Fibroblast of skin of left biceps (primary cell): ENCODE measurements at regions not wholly inside any gene's neighbourhood (a gene's known extent, or its start where the extent isn't known, plus 50 kb on each side); places are given as distances from the start of the nearest gene placed in this dataset.
"Not testable (repeated sequence)": the region's sequence is repeated elsewhere in the genome, so short reads cannot be mapped to it uniquely, and the experiment has no call there.

ENCODE experiments used
- DNase-seq, 2 experiments: peaks; one replicate each; pipeline ENCODE4 v3.0.0-alpha.2; 2013; ENCODE audit warnings: low read depth in 2 of 2

DNA sequence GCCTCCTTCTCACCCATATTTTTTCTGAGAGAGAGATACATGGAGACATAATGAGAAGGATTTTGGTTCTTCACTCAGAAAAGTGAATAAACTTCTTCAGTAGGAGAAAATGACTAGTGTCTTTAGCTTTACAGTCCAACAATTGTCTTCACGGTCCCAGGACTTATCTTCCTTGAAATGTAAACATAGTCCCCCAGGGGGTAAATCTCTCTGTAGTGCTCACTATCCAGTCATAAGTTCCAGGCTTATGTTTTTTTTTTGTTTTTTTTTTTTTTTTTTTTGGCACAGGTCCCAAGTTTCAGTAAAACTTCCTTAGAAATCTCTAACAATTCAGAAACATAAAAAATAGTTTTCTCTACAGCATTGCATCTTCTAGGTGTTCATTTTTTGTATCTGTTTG, 890.2 kb upstream of the B3GALT2 start:
- DNase-seq, result peak; percentile 5 to 6

- DNase-seq, result no peak
Measured at GRCh38 chr1:194073833-194074232, 887.4 kb upstream of the B3GALT2 start.

GRCh38 chr1:194071205-194071604, 884.8 kb upstream of the B3GALT2 start:
- no peak for DNase-seq

- DNase-seq, result no peak
Measured at GRCh38 chr1:194069831-194070218, 883.4 kb upstream of the B3GALT2 start.

GRCh38 chr1:194069168-194069830, 882.9 kb upstream of the B3GALT2 start:
- no peak for DNase-seq

- no peak for DNase-seq
Measured at GRCh38 chr1:194068446-194069167, 882.2 kb upstream of the B3GALT2 start.

DNA sequence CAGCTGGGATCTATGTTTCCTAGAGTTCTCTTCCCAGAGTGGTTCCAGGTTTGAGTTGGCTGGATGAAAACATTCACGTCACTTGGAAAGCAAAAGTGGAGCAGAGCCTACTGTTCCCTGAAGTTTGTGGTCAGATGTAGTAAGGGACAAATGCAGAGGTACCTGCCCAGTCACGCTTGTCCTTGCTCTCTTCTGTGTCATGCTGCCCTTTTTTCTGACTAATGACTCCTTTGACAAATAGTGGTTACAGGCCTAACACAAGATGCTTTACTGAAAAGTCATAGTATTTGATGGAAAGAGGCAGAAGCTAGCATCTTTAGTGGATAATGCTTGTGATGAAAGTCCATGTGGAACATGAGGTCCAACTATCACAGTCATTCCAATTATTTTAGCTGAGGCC, 881.4 kb upstream of the B3GALT2 start:
- DNase-seq, result no peak

DNA sequence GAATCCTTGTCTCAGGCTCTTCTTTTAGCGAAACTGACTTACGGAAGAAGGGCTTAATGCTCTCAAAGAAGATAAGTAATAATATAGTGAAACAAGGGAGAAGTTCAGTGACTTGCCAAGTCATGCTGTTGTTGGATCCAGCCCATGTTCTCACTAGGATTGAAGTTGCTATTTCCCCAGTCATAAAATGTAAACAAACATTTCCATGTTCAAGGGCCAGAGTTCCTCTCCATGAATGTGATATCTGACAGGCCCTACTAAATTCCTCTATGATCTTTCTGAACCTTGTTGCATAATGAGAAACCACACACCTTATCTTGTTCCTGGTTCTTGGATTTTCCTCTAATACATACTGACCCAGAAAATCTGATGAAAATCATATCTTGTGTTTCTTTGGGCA, 876.5 kb upstream of the B3GALT2 start:
- no peak for DNase-seq

GRCh38 chr1:194062526-194062925, 876.1 kb upstream of the B3GALT2 start:
- DNase-seq, result no peak

DNA sequence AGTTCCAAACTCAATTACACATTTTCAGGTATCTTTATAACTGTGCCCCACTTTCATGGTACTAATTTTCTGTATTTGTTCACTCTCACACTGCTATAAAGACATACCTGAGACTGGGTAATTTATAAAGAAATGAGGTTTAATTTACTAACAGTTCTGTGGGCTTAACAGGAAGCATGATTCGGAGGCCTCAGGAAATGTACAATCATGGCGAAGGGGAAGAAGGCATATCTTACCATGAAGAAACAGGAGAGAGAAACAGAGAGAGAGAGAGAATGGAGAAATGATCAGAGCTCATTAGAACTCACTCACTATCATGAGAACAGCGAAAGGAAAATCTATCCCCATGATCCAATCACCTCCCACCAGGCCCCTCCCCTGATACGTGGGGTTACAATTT, 874.1 kb upstream of the B3GALT2 start:
- no peak for DNase-seq

DNA sequence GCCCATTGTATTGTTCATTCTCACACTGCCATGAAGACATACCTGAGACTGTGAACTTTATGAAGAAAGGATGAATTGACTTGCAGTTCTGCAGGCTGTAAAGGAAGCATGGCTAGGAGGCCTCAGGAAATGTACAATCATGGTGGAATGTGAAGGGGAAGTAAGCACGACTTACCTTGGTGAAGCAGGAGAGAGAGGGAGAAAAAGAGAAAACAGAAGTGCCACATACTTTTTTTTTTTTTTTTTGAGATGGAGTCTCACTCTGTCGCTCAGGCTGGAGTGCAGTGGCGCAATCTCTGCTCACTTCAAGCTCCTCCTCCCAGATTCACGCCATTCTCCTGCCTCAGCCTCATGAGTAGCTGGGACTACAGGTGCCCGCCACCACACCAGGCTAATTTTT, 871.9 kb upstream of the B3GALT2 start:
- DNase-seq, result not testable (repeated sequence)

GRCh38 chr1:194056169-194056568, 869.8 kb upstream of the B3GALT2 start:
- no peak for DNase-seq

GRCh38 chr1:194055536-194055935, 869.1 kb upstream of the B3GALT2 start:
- DNase-seq, result no peak

DNA sequence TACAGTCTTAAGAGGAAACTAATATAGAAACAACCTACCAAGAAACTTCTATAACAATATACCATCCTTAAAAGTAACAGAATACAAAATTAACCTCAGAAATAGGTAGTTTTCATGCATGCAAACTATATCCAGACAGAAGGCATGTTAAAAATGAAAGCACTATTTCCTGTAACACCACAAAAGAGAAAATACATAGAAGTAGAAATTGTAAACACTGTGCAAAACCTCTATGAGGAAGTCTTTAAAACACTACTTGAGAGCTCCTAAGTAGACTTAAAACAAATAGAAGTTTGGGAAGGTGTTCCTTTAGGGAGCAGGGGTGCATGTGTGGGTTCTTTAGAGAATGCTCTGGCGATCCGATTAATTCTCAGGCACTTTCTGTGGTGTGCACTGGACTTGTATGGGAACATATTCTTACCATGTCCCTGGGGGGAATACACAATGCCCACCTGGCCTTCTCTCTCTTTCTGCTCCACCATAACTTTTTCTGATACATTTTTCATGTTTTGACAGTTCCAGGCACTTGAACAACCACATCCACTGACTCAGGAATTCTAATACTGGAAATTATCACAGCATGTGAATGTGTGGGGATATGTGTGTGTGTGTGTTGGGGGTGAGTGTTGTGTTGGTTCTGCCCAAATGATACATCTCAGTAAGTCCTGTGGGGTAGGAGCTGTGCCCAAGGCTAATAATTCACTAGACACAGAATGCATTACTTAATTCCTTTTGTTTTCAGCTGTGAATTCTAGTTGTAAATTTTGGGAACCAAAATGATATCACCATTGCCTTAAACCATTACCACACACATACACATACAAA, 866.3 kb upstream of the B3GALT2 start:
- no peak for DNase-seq

DNA sequence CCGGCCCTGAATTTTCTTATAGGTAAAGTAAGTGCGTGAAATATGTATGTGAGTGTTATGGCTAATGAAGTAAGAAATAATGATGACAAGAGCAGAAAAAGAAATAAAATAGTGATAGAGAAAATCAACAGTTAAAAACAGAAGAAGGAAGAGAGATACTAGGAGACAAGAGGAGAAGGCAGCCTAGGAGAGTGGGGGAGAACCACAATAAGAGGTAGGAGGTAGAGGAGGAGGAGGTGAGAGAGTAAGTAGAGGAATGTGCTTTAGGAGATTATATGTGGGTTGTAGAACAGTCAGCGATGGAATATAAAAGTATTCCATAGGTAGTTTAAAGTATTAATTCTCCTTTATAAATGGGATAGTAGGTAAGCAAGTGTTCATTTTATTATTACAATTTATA, 861.5 kb upstream of the B3GALT2 start:
- no peak for DNase-seq

DNA sequence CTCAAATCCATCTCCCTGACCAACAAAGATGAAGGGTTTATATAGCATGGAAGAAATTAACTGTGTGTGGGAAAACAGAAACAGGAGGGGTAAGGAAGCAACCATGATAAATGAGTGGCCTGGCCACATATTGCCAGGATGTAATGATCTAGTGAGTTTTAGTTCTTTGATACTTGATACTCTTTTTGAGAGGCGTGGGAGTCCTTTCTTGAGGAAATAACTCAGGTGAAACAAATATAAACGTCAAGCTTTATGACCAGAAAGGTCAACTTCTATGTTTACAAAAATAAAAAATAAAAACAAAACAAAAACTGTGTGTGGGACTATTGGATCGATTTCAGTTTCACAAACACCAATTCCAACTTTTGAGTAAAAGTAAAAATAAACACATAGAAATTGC, 860.8 kb upstream of the B3GALT2 start:
- no peak for DNase-seq

GRCh38 chr1:194045416-194045815, 859.0 kb upstream of the B3GALT2 start:
- DNase-seq, result peak; percentile 27 to 31

DNA sequence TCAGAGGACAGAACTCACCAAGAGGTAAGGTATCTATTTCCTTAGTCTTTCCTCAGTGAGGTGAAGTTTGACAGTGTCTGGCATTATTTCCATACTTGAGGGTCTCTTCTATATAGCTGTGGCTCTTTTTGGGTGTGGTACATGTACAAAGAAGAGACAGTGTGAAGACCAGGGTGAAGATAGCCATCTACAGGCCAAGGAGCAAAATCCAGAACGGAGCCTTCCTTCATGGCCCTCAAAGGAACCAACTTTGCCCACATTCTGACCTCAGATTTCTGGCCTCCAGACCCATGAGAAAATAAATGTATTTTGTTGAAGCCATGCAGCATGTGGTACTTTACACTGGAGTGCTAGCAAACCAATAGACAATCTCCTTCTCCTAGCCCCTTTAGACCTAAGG, 858.5 kb upstream of the B3GALT2 start:
- DNase-seq, result no peak

DNA sequence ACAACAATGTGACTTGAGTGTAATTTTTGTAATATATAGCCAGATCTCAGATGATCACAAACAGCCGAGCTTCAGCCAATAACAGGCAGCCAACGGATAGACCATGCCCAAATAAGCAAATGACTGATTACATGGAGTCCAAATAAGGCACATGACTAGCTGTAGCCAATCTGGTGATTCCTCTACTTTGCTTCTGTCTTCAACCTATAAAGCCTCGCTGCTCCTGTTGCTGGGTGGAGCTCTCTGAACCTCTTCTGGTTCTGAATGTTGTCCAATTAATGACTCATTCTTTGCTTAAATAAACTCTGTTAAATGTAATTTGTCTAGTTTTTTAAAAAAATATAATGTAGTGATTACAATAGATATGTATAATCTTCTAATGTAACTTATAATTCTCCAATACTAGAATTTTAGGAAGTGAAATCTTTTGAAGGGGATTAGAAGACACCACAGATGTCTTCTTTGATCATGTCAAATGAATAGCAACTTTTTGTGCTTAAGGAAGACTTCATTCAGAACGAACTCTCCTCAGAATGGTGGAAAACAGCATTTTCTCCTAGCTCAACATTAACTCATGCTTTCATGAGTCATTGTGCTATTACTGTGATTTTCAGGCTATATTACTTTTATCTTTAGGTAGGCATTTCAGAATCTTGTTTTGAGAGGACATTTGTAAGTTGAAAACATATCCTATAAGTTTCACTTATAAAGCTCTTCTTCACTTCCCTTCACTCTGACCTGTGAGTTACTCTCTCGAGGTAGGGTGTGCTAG, 857.8 kb upstream of the B3GALT2 start:
- no peak for DNase-seq

DNA sequence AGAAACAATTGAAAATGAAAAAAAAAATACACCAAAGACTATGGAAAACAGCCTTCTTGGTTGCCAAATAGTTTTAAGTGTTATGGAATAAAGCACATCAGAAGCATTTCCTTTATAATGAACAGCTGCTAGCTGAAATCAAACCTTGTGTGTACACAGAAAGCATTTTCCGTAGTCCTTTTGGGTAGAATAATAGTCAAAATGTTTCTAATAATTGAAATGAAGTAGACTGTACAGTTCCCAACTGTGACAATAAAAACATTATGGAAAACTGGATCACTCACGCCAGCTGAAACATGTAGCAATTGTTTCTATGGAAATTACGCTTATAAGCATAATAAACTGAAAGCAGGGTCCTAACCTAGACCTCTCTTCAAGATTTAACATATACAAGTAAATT, 856.3 kb upstream of the B3GALT2 start:
- DNase-seq, result no peak

GRCh38 chr1:194040496-194040895, 854.1 kb upstream of the B3GALT2 start:
- DNase-seq, result no peak

- DNase-seq, result no peak
Measured at GRCh38 chr1:194039578-194039977, 853.2 kb upstream of the B3GALT2 start.
